Ectodermal cell (in vitro differentiated cells): ENCODE measurements at regions not wholly inside any gene's neighbourhood (a gene's known extent, or its start where the extent isn't known, plus 50 kb on each side); places are given as distances from the start of the nearest gene placed in this dataset.

Experiments
- H3K27ac ChIP-seq: 2 replicates; pipeline ENCODE4 v1.7.0; 2013; ENCODE audit warnings: mild to moderate bottlenecking, low read depth, low read length; ENCODE audit not compliant: insufficient read depth, poor library complexity, severe bottlenecking
- H3K27me3 ChIP-seq: 2 replicates; pipeline ENCODE4 v1.7.0; 2013; ENCODE audit warnings: mild to moderate bottlenecking, low read length; ENCODE audit not compliant: insufficient read depth, control insufficient read depth, poor library complexity, severe bottlenecking
- H3K36me3 ChIP-seq: one replicate; pipeline ENCODE4 v1.7.0; 2013; ENCODE audit warnings: low read length; ENCODE audit not compliant: control insufficient read depth, insufficient read depth
- H3K4me1 ChIP-seq: one replicate; pipeline ENCODE4 v1.7.0; 2013; ENCODE audit warnings: low read length; ENCODE audit not compliant: control insufficient read depth, insufficient read depth
- H3K4me3 ChIP-seq: 2 replicates; pipeline ENCODE4 v1.7.0; 2013; ENCODE audit warnings: low read depth, low read length, control low read depth; ENCODE audit not compliant: insufficient read depth
- H3K9me3 ChIP-seq: 2 replicates; pipeline ENCODE4 v1.7.0; 2013; ENCODE audit warnings: mild to moderate bottlenecking, low read length, moderate library complexity; ENCODE audit not compliant: control insufficient read depth
- whole genome bisulfite sequencing, 2 experiments: methylation state at CpG; one replicate each; pipeline ENCODE4 v1.1.7; 2013; ENCODE audit warnings: missing lambda C conversion rate in 2 of 2; 5-methylcytosine and 5-hydroxymethylcytosine counted together

DNA sequence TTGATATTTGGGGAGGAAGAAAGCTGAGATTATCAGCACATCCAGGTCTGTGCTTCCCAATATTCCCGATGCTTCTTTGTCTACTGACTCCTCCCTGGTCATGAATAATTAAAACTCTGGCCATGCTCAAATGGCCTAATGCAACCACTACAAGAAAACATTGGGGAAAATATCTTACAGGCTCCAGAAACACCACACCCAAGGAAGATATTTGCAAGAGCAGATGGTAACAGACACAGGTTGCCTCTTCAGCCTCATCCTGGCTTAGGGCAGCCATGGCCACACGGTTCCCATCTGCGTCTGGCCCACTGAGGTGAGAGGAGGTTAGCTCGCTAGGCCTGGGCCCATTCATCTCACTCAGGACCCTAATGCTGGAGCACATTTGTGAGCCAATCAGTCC lies 108.4 kb upstream of the SDK1 start:
- 87 to 97% methylated on average over 4 of the region's 4 CpGs for WGBS, 2 experiments
- Histone ChIP-seq H3K9me3 (no peaks in the 10 kb centered on the region), H3K4me1 (no peaks in the 10 kb centered on the region), H3K27me3 (no peaks in the 10 kb centered on the region), H3K27ac (no peak overlapping the region), H3K4me3 (no peak overlapping the region), H3K36me3 (no peaks in the 10 kb centered on the region)

DNA sequence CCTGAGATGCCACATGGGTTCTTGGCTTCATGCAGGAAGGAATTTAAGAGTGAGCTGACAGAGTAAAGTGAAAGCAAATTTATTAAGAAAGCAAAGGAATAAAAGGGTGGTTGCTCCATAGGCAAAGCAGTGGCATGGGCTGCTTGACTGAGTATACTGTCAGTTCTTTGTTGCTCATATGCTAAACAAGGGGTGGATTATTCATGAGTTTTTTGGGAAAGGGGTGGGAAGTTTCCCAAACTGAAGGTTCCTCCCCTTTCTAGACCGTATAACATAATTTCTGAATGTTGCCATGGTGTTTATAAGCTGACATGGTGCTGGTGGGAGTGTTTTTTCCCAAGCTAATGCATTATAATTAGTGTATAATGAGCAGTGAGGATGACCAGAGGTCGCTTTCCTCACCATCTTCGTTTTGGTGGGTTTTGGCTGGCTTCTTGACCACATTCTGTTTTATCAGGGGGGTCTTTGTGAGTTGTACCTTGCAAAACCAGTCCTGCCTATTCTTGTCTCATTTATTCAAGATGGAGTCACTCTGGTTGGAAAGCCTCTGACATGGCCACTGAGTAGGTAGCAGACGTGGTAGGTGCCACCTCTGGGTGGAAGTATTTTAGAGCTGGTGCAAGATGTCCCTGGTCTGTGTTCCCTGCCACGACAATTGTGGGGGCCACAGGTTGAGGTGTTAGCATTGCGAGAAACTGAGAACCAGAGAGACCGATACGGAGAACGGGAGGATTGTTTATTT lies 107.5 kb upstream of the SDK1 start:
- Histone ChIP-seq H3K4me1 (no peaks in the 10 kb centered on the region), H3K36me3 (no peaks in the 10 kb centered on the region), H3K27ac (no peak overlapping the region), H3K9me3 (no peaks in the 10 kb centered on the region), H3K4me3 (no peak overlapping the region), H3K27me3 (no peaks in the 10 kb centered on the region)
- 88 to 89% methylated on average over 9 of the region's 9 CpGs for WGBS, 2 experiments

DNA sequence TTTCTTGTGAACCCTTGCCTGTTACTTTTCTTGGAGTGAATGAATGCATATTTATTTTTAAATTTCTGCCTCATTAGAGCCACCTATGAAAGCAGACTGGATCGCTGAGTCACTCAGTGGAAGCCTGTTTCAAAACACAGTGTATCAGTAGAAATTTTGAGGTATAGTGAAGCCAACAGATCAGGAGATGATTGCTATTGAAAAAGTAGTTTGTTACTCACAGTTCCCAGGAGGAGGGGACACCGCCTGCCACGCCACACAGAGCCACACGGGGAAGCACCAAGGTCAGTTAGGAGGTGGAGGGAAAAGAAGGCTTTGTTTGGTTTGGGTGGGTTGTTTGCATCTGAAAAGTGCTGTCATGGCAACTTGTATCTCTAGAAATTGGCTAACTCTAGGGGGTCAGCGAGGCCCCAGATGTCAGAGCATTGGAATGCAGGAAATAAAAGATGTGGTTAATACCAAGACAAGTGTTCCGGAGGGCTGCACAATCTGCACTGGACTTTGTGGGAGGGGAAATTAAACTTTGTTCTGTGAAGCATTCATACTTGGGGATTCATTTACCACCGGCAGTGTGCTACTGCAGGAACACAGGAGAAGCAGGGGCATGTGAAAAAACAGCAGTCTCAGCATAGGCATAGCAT lies 106.4 kb upstream of the SDK1 start:
- Histone ChIP-seq H3K4me1 (no peaks in the 10 kb centered on the region), H3K4me3 (no peak overlapping the region), H3K9me3 (no peaks in the 10 kb centered on the region), H3K27me3 (no peaks in the 10 kb centered on the region), H3K27ac (peak overlapping the region; percentile 75), H3K36me3 (no peaks in the 10 kb centered on the region)
- 17 to 18% methylated on average over 7 of the region's 7 CpGs for WGBS, 2 experiments

DNA sequence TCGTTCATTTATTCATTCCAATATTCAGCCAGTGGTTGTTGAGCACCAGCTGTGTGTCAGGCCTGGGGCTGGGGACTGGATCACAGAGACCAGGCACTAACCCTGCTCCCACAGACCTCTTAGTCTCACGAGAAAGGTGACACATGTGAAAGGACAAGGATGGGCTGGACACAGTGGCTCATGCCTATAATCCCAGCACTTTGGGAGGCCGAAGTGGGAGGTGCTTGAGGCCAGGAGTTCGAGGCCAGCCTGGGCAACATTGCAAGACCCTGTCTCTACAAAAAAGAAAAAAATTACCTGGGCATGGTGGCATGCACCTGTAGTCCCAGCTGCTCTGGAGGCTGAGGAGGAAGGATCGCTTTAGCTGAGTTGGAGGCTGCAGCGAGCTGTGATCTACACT lies 105.9 kb upstream of the SDK1 start:
- Histone ChIP-seq H3K4me1 (no peaks in the 10 kb centered on the region), H3K27me3 (no peaks in the 10 kb centered on the region), H3K9me3 (no peaks in the 10 kb centered on the region), H3K27ac (peak overlapping the region; percentile 75), H3K4me3 (no peak overlapping the region), H3K36me3 (no peaks in the 10 kb centered on the region)
- WGBS, 2 experiments, result 79 to 83% methylated on average over 6 of the region's 6 CpGs

DNA sequence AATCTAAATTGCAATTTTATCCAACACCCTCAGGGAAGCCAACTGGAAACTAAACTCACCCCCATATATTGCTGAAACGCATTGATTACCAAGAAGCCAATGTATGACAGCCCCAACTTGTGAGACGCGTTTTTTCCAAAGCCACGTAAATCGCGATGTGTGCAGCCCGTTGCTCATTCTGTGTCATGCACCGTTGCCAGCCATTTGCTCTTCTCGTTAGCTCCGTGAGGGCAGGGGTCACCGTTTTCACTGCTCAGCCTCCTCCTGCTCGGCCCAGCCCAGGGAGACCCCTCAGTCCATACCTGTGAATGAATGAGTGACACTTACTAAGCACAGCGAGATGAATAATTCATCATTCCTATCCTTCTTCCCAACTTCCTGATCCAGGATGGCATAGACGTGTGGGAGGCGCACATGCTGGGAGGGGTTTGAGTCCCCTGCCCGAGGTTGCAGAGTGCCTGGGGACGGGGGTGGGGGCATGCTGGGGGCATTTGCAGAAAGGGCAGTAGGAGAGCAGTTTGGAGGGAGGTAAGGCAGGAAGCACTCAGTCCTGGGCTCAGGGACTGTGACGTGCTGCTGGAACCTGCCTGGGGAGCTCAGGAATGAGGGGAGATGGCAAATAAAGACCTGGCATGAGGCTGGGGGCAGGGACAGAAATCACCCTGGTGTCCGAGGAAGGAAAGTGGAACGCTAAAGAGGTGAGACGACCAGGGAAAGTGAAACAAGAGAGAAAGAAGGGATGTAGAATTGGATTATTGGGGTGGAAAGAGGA lies 104.2 kb upstream of the SDK1 start:
- H3K4me1 ChIP-seq, result no peaks in the 10 kb centered on the region
- no peak overlapping the region for H3K4me3 ChIP-seq
- no peaks in the 10 kb centered on the region for H3K36me3 ChIP-seq
- no peak overlapping the region for H3K27ac ChIP-seq
- 87 to 88% methylated on average over 21 of the region's 21 CpGs for WGBS, 2 experiments
- H3K9me3 ChIP-seq, result no peaks in the 10 kb centered on the region
- no peaks in the 10 kb centered on the region for H3K27me3 ChIP-seq

DNA sequence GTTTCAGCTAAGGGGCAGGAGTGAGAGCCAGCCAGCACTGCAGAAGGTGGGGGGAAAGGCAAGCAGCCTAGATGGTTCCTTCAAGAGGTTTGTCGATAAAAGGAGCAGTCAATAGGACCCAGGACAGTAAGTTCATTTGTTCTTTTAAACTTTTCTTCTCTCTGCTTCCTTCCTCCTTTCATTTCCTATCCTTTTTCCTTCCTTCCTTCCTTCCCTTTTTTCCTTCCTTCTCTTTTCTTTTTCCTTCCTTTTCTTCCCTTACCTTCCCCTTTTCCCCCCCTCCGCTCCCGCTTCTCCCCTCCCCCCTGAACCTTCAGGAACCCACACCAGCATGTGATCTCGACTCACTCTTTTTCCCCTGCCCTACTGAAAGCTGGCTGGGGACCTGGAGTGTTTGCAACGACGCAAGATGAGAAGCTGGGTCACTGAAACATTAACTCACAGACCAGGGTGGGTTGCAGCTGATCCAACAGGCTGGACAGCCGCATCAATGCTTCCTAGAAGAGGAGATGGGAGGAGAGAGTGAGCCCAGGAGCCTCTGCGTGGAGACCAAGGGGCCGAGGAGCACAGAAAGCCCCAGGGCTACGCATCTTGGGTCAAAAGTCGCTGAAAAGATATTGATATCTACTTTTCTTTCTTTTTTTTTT lies 103.4 kb upstream of the SDK1 start:
- Histone ChIP-seq H3K9me3 (no peaks in the 10 kb centered on the region), H3K4me1 (no peaks in the 10 kb centered on the region), H3K27ac (no peak overlapping the region), H3K4me3 (no peak overlapping the region), H3K27me3 (no peaks in the 10 kb centered on the region), H3K36me3 (no peaks in the 10 kb centered on the region)
- WGBS, 2 experiments, result 69 to 77% methylated on average over 10 of the region's 11 CpGs

DNA sequence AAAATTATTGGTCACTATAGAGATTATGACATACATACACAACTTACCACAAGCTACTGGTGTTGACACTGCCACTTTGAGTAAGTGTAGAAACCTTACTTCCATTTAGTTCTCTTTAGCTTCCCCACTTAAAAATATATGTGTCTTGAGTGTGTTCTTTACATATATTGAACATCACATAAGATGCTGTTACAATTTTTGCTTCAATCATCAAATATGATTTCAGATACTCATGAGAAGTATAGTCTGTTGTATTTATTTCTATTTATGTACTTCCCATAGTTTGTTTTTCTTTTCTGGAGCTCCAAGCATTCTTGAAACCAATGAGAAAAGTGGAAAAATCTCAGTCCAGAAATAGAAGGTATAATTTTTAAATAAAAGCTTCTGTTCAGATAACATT lies 102.7 kb upstream of the SDK1 start:
- Histone ChIP-seq H3K4me3 (no peak overlapping the region), H3K27me3 (no peaks in the 10 kb centered on the region), H3K27ac (no peak overlapping the region), H3K36me3 (no peaks in the 10 kb centered on the region), H3K4me1 (no peaks in the 10 kb centered on the region), H3K9me3 (no peaks in the 10 kb centered on the region)

DNA sequence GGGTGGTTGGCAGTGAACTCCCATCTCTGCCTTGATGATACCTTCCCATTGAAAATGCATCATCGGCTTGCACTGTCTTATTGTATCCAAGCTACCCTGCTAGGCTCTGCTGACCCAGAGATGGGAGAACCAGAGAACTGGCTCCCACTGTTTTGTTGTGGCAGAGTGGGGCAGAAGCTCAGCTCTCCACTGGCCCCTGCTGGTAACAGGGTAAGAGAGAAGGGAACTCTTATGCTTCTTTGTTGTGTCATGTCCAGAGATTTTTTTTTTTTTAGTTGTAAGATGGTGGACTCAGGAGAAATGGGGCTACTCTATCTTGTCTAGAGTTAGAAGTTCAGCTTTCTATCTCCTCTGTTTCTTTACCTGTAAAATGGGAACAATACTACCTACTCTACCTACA lies 100.5 kb upstream of the SDK1 start:
- Histone ChIP-seq H3K27ac (no peak overlapping the region), H3K9me3 (no peaks in the 10 kb centered on the region), H3K4me3 (no peak overlapping the region), H3K4me1 (no peaks in the 10 kb centered on the region), H3K36me3 (no peaks in the 10 kb centered on the region), H3K27me3 (no peaks in the 10 kb centered on the region)
- 84 to 96% methylated on average over 1 of the region's 1 CpG for WGBS, 2 experiments

DNA sequence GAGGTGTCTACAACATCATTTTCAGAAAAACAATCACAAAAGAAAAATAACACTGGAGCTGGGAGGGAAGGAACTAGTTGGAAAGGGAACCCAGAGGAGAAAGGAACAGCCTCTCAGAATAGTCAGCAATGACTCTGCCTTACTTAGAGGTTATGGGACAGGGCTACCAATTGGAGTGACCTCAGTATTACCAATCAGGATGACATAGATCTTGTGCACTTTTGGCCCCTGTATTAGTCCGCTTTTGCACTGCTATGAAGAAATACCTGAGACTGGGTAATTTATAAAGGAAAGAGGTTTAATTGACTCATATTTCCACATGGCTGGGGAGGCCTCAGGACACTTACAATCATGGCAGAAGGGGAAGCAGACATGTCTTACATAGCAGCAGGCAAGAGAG lies 99.7 kb upstream of the SDK1 start:
- Histone ChIP-seq H3K4me3 (no peak overlapping the region), H3K4me1 (no peaks in the 10 kb centered on the region), H3K36me3 (no peaks in the 10 kb centered on the region), H3K27ac (no peak overlapping the region), H3K27me3 (no peaks in the 10 kb centered on the region), H3K9me3 (no peaks in the 10 kb centered on the region)
- WGBS, 2 experiments, result 0% methylated on average over 1 of the region's 1 CpG
